WTC11 (cell line): ENCODE measurements at regions not wholly inside any gene's neighbourhood (a gene's known extent, or its start where the extent isn't known, plus 50 kb on each side); places are given as distances from the start of the nearest gene placed in this dataset.

Experiments used
- TEAD1 ChIP-seq: sonication (generic); formaldehyde crosslinking; IDR thresholded peaks from 2 replicates; pipeline ENCODE4 v1.8.0; 2022; ENCODE audit warnings: mild to moderate bottlenecking, missing genetic modification reagents
- ZNF138 ChIP-seq: sonication (generic); formaldehyde crosslinking; conservative IDR thresholded peaks from 2 replicates; pipeline ENCODE4 v1.8.1; 2022; ENCODE audit warnings: mild to moderate bottlenecking, moderate library complexity, missing genetic modification reagents
- ZNF232 ChIP-seq: sonication (generic); formaldehyde crosslinking; IDR thresholded peaks from 2 replicates; pipeline ENCODE4 v1.8.0; 2022; ENCODE audit warnings: mild to moderate bottlenecking, missing genetic modification reagents
- TF ChIP-seq, protein P1 (sequence below): fragments of 200-600 bp; IDR thresholded peaks from 2 replicates; pipeline ENCODE4 v1.8.0; 2022; ENCODE audit warnings: antibody characterized with exemption
- TF ChIP-seq, protein P2 (sequence below): sonication (generic); formaldehyde crosslinking; IDR thresholded peaks from 2 replicates; pipeline ENCODE4 v1.8.1; 2022; ENCODE audit warnings: missing genetic modification reagents, borderline replicate concordance

DNA sequence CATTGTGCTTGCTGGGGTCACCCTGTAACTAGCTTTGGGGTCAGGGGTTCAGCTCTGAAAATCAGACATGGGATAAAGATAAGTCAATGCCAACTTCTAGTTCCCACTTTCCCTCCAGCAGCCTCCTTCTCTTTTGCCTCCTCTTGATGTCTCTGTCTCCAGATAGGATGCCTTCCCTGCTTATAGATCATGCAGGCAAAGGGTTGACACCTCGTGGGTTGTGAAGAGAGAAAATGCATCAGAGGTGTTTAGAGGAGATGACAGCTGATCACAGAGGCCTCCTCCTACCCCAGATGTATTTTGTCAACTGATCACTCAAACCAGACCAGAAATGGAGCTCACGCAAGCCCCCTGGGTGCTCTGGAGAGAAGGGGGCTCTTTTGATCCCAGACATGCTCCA, 337.8 kb downstream of the BUD13 start:
- TF ChIP-seq TEAD1 (no peak), ZNF138 (CRISPR knock-in tag) (no peak), ZNF232 (CRISPR knock-in tag) (no peak)
- TF ChIP-seq, protein P1, sequence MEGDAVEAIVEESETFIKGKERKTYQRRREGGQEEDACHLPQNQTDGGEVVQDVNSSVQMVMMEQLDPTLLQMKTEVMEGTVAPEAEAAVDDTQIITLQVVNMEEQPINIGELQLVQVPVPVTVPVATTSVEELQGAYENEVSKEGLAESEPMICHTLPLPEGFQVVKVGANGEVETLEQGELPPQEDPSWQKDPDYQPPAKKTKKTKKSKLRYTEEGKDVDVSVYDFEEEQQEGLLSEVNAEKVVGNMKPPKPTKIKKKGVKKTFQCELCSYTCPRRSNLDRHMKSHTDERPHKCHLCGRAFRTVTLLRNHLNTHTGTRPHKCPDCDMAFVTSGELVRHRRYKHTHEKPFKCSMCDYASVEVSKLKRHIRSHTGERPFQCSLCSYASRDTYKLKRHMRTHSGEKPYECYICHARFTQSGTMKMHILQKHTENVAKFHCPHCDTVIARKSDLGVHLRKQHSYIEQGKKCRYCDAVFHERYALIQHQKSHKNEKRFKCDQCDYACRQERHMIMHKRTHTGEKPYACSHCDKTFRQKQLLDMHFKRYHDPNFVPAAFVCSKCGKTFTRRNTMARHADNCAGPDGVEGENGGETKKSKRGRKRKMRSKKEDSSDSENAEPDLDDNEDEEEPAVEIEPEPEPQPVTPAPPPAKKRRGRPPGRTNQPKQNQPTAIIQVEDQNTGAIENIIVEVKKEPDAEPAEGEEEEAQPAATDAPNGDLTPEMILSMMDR: no peak
- TF ChIP-seq, protein P2, sequence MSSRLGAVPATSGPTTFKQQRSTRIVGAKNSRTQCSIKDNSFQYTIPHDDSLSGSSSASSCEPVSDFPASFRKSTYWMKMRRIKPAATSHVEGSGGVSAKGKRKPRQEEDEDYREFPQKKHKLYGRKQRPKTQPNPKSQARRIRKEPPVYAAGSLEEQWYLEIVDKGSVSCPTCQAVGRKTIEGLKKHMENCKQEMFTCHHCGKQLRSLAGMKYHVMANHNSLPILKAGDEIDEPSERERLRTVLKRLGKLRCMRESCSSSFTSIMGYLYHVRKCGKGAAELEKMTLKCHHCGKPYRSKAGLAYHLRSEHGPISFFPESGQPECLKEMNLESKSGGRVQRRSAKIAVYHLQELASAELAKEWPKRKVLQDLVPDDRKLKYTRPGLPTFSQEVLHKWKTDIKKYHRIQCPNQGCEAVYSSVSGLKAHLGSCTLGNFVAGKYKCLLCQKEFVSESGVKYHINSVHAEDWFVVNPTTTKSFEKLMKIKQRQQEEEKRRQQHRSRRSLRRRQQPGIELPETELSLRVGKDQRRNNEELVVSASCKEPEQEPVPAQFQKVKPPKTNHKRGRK: no peak
